ENCODE measurements at regions not wholly inside any gene's neighbourhood (a gene's known extent, or its start where the extent isn't known, plus 50 kb on each side); places are given as distances from the start of the nearest gene placed in this dataset.

DNA sequence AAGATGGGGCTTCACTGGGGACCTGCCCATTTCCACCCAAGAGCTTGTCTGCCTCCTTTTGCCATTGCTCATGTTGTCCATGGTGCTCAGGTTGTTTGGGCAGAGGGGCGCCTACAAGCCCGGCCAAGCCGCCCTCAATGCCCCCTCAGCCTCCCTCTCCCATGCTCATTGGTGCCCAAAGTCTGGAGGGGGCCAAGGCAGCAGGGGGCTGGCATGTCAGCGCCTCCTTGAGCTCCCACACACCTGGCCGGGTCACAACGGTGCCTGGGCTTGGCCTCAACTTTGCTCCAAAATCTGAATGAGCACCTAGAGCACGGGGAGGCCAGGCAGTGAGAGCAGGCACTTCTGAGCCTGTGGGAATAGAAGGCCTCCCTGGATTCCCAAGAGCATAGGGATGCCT, 1598.8 kb downstream of the PCDH7 start:
- Histone ChIP-seq H3K4me1 (no peaks in the 10 kb centered on the region), H3K27me3 (no peaks in the 10 kb centered on the region), H3K9me3 (no peaks in the 10 kb centered on the region), H3K36me3 (no peaks in the 10 kb centered on the region), H3K27ac (no peak overlapping the region), H3K4me3 (no peak overlapping the region)
- intact Hi-C loops (cut with DNase I) = no loop called here
- ATAC-seq = no peak
- no peak for DNase-seq
- TF ChIP-seq, protein P1, sequence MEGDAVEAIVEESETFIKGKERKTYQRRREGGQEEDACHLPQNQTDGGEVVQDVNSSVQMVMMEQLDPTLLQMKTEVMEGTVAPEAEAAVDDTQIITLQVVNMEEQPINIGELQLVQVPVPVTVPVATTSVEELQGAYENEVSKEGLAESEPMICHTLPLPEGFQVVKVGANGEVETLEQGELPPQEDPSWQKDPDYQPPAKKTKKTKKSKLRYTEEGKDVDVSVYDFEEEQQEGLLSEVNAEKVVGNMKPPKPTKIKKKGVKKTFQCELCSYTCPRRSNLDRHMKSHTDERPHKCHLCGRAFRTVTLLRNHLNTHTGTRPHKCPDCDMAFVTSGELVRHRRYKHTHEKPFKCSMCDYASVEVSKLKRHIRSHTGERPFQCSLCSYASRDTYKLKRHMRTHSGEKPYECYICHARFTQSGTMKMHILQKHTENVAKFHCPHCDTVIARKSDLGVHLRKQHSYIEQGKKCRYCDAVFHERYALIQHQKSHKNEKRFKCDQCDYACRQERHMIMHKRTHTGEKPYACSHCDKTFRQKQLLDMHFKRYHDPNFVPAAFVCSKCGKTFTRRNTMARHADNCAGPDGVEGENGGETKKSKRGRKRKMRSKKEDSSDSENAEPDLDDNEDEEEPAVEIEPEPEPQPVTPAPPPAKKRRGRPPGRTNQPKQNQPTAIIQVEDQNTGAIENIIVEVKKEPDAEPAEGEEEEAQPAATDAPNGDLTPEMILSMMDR (IDR thresholded peaks at IDR 0.05) = no peak

DNA sequence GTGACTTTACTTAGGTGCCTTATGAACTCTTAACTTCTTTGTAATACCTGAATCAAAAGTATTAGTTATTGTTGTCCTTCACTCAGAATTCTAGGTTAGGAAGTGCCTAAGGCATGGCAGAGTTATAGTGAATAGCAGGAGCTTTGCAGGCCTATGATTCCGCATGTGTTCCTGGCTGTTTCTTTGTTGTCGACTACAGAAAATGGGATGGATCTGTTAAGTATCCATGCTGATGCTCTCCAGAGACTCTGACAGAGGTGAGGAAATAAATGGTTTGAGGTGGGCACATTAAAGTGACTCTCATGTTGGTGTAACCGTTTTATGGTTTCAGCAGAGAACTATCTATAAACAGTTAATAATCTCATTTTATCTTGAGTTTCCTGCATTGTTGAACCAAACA, 1601.3 kb downstream of the PCDH7 start:
- Histone ChIP-seq H3K4me3 (no peak overlapping the region), H3K4me1 (no peaks in the 10 kb centered on the region), H3K27me3 (no peaks in the 10 kb centered on the region), H3K9me3 (no peaks in the 10 kb centered on the region), H3K36me3 (no peaks in the 10 kb centered on the region), H3K27ac (no peak overlapping the region)
- DNase-seq (no peak), ATAC-seq (no peak)
- TF ChIP-seq, protein P1 (IDR thresholded peaks at IDR 0.05) = no peak
- intact Hi-C loops (cut with DNase I) = no loop called here

DNA sequence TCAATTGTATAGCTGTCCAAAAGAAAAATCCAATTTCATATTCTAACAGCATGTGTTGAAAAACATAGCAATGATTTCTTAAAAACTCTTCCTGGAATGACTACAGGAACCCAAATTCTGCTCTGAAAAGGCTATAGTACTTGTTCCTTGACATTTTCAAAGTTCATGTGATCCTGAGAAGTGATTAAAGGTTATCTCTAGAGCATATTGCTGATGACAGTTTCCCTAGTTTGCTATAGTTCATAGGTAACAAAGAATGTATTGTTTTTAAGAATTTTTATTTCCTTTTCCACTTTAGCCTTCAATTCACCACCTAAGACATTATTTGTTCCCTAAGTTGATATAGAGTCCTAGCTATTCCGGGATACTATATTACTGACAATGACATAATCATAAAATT, 1614.6 kb downstream of the PCDH7 start:
- ATAC-seq (no peak), DNase-seq (no peak)
- Histone ChIP-seq H3K27ac (no peak overlapping the region), H3K36me3 (no peaks in the 10 kb centered on the region), H3K4me1 (no peaks in the 10 kb centered on the region), H3K27me3 (no peaks in the 10 kb centered on the region), H3K9me3 (no peaks in the 10 kb centered on the region), H3K4me3 (no peak overlapping the region)
- TF ChIP-seq, protein P1 (IDR thresholded peaks at IDR 0.05) = no peak
- intact Hi-C loops (cut with DNase I) = no loop called here

DNA sequence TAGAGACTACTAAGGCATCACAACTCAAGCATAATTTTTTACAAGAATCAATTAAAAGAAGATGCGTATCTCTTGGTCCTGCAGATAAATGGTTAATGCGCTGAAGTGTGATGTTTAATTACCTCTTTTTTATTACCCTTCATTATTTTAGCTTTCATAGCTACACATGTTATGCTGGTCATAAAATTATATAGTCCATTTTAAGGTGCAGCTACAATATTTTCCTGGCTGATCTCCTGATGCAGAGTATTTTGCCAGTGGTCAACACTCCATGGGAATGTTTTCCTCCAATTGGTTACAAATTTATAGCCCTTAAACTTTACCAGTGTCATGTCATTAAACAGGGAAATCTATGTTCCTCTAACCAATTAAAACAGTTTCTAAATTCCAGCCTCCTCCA, 1617.2 kb downstream of the PCDH7 start:
- DNase-seq (no peak), ATAC-seq (no peak)
- Histone ChIP-seq H3K27ac (no peak overlapping the region), H3K36me3 (no peaks in the 10 kb centered on the region), H3K4me1 (no peaks in the 10 kb centered on the region), H3K9me3 (no peaks in the 10 kb centered on the region), H3K27me3 (no peaks in the 10 kb centered on the region), H3K4me3 (no peak overlapping the region)
- TF ChIP-seq, protein P1 (IDR thresholded peaks at IDR 0.05) = no peak
- intact Hi-C loops (cut with DNase I) = no loop called here

DNA sequence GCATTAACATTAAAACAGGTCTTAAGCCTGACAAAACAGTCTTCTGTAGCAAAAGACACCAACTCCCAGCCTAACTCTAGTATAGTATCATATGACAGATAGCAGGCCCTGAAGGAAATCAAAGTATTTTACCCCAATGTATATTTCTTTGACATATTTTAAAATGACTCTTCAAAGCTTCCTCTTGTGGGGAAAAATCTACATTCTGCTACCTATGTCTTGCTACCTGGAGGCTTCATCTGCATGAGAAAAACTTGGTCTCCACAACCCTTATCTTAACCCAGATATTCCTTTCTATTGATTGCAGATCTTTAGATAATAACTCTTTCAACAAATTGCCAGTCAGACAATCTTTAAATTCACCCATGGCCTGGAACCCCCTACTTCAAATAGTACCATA, 1620.4 kb downstream of the PCDH7 start:
- intact Hi-C loops (cut with DNase I) = no loop called here
- no peak for ATAC-seq

DNA sequence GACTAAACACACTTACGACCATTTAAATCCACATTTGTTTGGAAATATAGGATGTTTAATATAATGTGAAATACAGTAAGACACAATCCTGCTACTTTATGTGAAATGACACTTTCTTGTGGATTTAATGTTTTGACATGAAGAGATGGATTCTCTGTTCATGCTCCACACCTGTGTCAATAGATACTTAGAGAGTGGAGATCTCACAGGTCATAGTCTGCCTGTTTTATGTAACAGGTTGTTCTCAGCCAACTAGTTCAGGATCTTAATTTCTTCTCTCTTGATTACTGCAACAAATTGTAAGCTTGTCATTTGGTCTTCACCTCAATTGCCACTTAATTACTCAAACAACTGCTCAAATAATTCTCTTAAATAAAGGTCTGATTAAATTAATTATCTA, 1621.2 kb downstream of the PCDH7 start:
- Histone ChIP-seq H3K4me1 (no peaks in the 10 kb centered on the region), H3K4me3 (no peak overlapping the region), H3K9me3 (no peaks in the 10 kb centered on the region), H3K27me3 (no peaks in the 10 kb centered on the region), H3K27ac (no peak overlapping the region), H3K36me3 (no peaks in the 10 kb centered on the region)
- intact Hi-C loops (cut with DNase I) = no loop called here
- DNase-seq (no peak), ATAC-seq (no peak)
- TF ChIP-seq, protein P1 (IDR thresholded peaks at IDR 0.05) = no peak

More for the DNA sequence above, 1620.4 kb downstream of the PCDH7 start:
- H3K4me1 ChIP-seq = no peaks in the 10 kb centered on the region
- no peak for DNase-seq
- no peaks in the 10 kb centered on the region for H3K9me3 ChIP-seq
- H3K4me3 ChIP-seq = no peak overlapping the region
- TF ChIP-seq, protein P1 (IDR thresholded peaks at IDR 0.05) = no peak
- H3K36me3 ChIP-seq = no peaks in the 10 kb centered on the region
- H3K27me3 ChIP-seq = no peaks in the 10 kb centered on the region
- no peak overlapping the region for H3K27ac ChIP-seq
